ENCODE measurements at regions not wholly inside any gene's neighbourhood (a gene's known extent, or its start where the extent isn't known, plus 50 kb on each side); places are given as distances from the start of the nearest gene placed in this dataset.
"Not testable (repeated sequence)": the region's sequence is repeated elsewhere in the genome, so short reads cannot be mapped to it uniquely, and the experiment has no call there.

DNA sequence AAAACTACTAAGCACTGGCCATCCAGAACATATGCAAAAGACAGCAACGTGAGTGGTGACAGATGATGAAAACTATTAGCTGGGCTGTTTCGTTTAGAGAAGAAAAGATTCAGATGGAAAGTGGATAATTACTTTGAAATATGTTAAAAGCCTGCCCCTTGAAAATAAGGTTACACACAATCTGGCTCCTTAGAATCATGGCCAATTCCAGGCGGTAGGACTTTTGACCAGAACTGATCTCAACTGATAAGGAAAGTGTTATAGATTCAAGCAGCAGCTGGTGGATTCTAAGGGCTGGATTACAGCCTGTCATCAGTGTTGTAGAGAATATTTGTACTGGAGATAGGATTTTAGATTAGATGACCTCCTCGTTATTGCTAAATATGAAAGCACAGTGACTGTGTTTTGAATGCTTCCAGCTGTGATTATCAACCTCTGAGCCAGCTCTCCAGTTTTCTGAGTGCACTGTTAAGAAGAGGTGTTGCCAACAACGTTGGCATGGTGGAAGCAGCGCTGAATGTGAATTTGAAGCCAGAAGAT is 75.1 kb downstream of the KBTBD2 start:
- CTCF ChIA-PET; BruUV-seq (replicated peaks); H4K20me1 ChIP-seq (ENCODE audit: insufficient read depth); H3K27me3 ChIP-seq (ENCODE audit: insufficient read depth, low read length); H3K4me1 ChIP-seq (ENCODE audit: control insufficient read depth in 1 of 2, insufficient read depth in 2 of 2, low read length in 2 of 2); H2AFZ ChIP-seq (ENCODE audit: low read depth, low read length, poor library complexity, severe bottlenecking); H3K4me2 ChIP-seq (ENCODE audit: low read length); H3K79me2 ChIP-seq (ENCODE audit: insufficient read depth, low read length); POLR2A ChIA-PET; H3K9ac ChIP-seq (ENCODE audit: low read length); DNase-seq (ENCODE audit: low read depth, low spot score); ATAC-seq; H3K9me3 ChIP-seq (ENCODE audit: control insufficient read depth in 1 of 2, insufficient read depth in 1 of 2, low read depth in 1 of 2, low read length in 2 of 2); intact Hi-C loops (cut with micrococcal nuclease); H3K27ac ChIP-seq (ENCODE audit: low read depth, low read length); RAD21 ChIA-PET (ENCODE audit: low non-redundant PET in 1 of 2, low total read pairs in 2 of 2, uncharacterized antibody in 2 of 2, unreplicated experiment in 2 of 2); H3K36me3 ChIP-seq (ENCODE audit: control insufficient read depth in 1 of 2, insufficient read depth in 2 of 2, low read length in 2 of 2); H3K4me3 ChIP-seq (replicated peaks in 1 of 2; ENCODE audit: low read depth in 1 of 2, low read length in 2 of 2); H3K9me2 ChIP-seq (ENCODE audit: insufficient read depth): not testable (repeated sequence)

- RAD21 ChIA-PET (ENCODE audit: low non-redundant PET in 1 of 2, low total read pairs in 2 of 2, uncharacterized antibody in 2 of 2, unreplicated experiment in 2 of 2); POLR2A ChIA-PET: not testable (repeated sequence)
Measured at GRCh38 chr7:32814779-32815178, 76.8 kb downstream of the KBTBD2 start.

DNA sequence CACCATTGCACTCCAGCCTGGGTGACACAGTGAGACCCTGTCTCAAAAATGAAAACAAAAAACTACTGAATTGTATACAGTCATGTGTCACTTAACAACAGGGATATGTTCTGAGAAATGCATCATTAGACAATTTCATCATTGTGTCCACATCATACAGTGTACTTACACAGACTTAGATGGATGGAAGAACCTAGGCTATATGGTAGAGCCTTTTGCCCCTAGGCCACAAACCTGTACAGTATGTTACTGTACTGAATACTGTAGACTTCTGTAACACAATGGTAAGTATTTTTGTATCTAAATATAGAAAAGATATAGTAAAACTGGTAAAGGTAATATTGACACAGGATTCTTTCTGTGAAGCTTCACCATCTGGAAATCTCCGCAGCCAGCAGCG is 81.7 kb downstream of the KBTBD2 start:
- H3K4me2 ChIP-seq (ENCODE audit: low read length), result no peak overlapping the region
- RAD21 ChIA-PET (ENCODE audit: low non-redundant PET in 1 of 2, low total read pairs in 2 of 2, uncharacterized antibody in 2 of 2, unreplicated experiment in 2 of 2), result no interaction called here
- H3K9me3 ChIP-seq (ENCODE audit: control insufficient read depth in 1 of 2, insufficient read depth in 1 of 2, low read depth in 1 of 2, low read length in 2 of 2), result no peaks in the 10 kb centered on the region
- TF ChIP-seq TCF7L2 (IDR thresholded peaks at IDR 0.05; ENCODE audit: borderline replicate concordance, extremely low read depth, insufficient read depth, insufficient read length) (no peak), POLR2A (IDR thresholded peaks at IDR 0.05; ENCODE audit: borderline replicate concordance, extremely low read depth, insufficient read depth, insufficient read length) (no peak), JUND (IDR thresholded peaks at IDR 0.05) (no peak), ZFX (IDR thresholded peaks at IDR 0.05) (no peak)
- intact Hi-C loops (cut with micrococcal nuclease), result no loop called here
- POLR2A ChIA-PET, result no interaction called here
- DNase-seq (ENCODE audit: low read depth, low spot score) (no peak), ATAC-seq (no peak)
- H3K79me2 ChIP-seq (ENCODE audit: insufficient read depth, low read length), result no peaks in the 10 kb centered on the region
- no peaks in the 10 kb centered on the region for H4K20me1 ChIP-seq (ENCODE audit: insufficient read depth)
- no peaks in the 10 kb centered on the region for H3K36me3 ChIP-seq (ENCODE audit: control insufficient read depth in 1 of 2, insufficient read depth in 2 of 2, low read length in 2 of 2)
- no peak overlapping the region for H3K27ac ChIP-seq (ENCODE audit: low read depth, low read length)
- no TSS peak for BruUV-seq (replicated peaks)
- H3K4me3 ChIP-seq (replicated peaks in 1 of 2; ENCODE audit: low read depth in 1 of 2, low read length in 2 of 2), result no peak overlapping the region
- H3K9me2 ChIP-seq (ENCODE audit: insufficient read depth), result no peaks in the 10 kb centered on the region
- H2AFZ ChIP-seq (ENCODE audit: low read depth, low read length, poor library complexity, severe bottlenecking), result no peak overlapping the region
- H3K4me1 ChIP-seq (ENCODE audit: control insufficient read depth in 1 of 2, insufficient read depth in 2 of 2, low read length in 2 of 2), result no peaks in the 10 kb centered on the region
- H3K9ac ChIP-seq (ENCODE audit: low read length), result no peak overlapping the region
- no peaks in the 10 kb centered on the region for H3K27me3 ChIP-seq (ENCODE audit: insufficient read depth, low read length)
- CTCF ChIA-PET, result no interaction called here

More at GRCh38 chr7:32814779-32815178, 76.8 kb downstream of the KBTBD2 start:
- H3K27me3 ChIP-seq (ENCODE audit: insufficient read depth, low read length); ATAC-seq; H3K4me3 ChIP-seq (replicated peaks in 1 of 2; ENCODE audit: low read depth in 1 of 2, low read length in 2 of 2); H3K79me2 ChIP-seq (ENCODE audit: insufficient read depth, low read length); intact Hi-C loops (cut with micrococcal nuclease); H2AFZ ChIP-seq (ENCODE audit: low read depth, low read length, poor library complexity, severe bottlenecking); H3K4me2 ChIP-seq (ENCODE audit: low read length); H3K9me3 ChIP-seq (ENCODE audit: control insufficient read depth in 1 of 2, insufficient read depth in 1 of 2, low read depth in 1 of 2, low read length in 2 of 2); H3K27ac ChIP-seq (ENCODE audit: low read depth, low read length); BruUV-seq (replicated peaks); CTCF ChIA-PET; H3K4me1 ChIP-seq (ENCODE audit: control insufficient read depth in 1 of 2, insufficient read depth in 2 of 2, low read length in 2 of 2); DNase-seq (ENCODE audit: low read depth, low spot score); H3K9me2 ChIP-seq (ENCODE audit: insufficient read depth); H3K36me3 ChIP-seq (ENCODE audit: control insufficient read depth in 1 of 2, insufficient read depth in 2 of 2, low read length in 2 of 2); H4K20me1 ChIP-seq (ENCODE audit: insufficient read depth); H3K9ac ChIP-seq (ENCODE audit: low read length): not testable (repeated sequence)
